ENCODE measurements at regions not wholly inside any gene's neighbourhood (a gene's known extent, or its start where the extent isn't known, plus 50 kb on each side); places are given as distances from the start of the nearest gene placed in this dataset.

- no peak for DNase-seq
Observed at GRCh38 chr2:212945526-212945925, 205.9 kb downstream of the IKZF2 start.

GRCh38 chr2:212943351-212943750, 208.1 kb downstream of the IKZF2 start:
- DNase-seq: no peak

- DNase-seq: no peak
Observed at GRCh38 chr2:212941361-212941760, 210.1 kb downstream of the IKZF2 start.

- no peak for DNase-seq
Observed at GRCh38 chr2:212940816-212941215, 210.6 kb downstream of the IKZF2 start.

GRCh38 chr2:212939777-212940531, 211.5 kb downstream of the IKZF2 start:
- DNase-seq: no peak

- DNase-seq: peak in 1 of 5 experiments; percentile 88
Observed at GRCh38 chr2:212938144-212938793, 213.1 kb downstream of the IKZF2 start.

GRCh38 chr2:212936572-212936971, 214.8 kb downstream of the IKZF2 start:
- no peak for DNase-seq

- no peak for DNase-seq
Observed at GRCh38 chr2:212935752-212936151, 215.7 kb downstream of the IKZF2 start.

GRCh38 chr2:212931271-212931670, 220.1 kb downstream of the IKZF2 start:
- no peak for DNase-seq

GRCh38 chr2:212930556-212931260, 220.7 kb downstream of the IKZF2 start:
- DNase-seq: peak in 1 of 5 experiments; percentile 82

GRCh38 chr2:212929971-212930370, 221.4 kb downstream of the IKZF2 start:
- DNase-seq: no peak

GRCh38 chr2:212929116-212929515, 222.3 kb downstream of the IKZF2 start:
- peak in 1 of 5 experiments; percentile 86 for DNase-seq

GRCh38 chr2:212928681-212929080, 222.7 kb downstream of the IKZF2 start:
- no peak for DNase-seq

- no peak for DNase-seq
Observed at GRCh38 chr2:212926940-212927339, 224.5 kb downstream of the IKZF2 start.

- DNase-seq: no peak
Observed at GRCh38 chr2:212923393-212923792, 228.0 kb downstream of the IKZF2 start.

GRCh38 chr2:212922701-212923100, 228.7 kb downstream of the IKZF2 start:
- no peak for DNase-seq

GRCh38 chr2:212921711-212922110, 229.7 kb downstream of the IKZF2 start:
- no peak for DNase-seq

GRCh38 chr2:212921061-212921460, 230.4 kb downstream of the IKZF2 start:
- DNase-seq: no peak

- no peak for DNase-seq
Observed at GRCh38 chr2:212919238-212919637, 232.2 kb downstream of the IKZF2 start.

GRCh38 chr2:212918336-212918735, 233.1 kb downstream of the IKZF2 start:
- no peak for DNase-seq

GRCh38 chr2:212915121-212915782, 236.2 kb downstream of the IKZF2 start:
- DNase-seq: peak in 1 of 5 experiments; percentile 72

GRCh38 chr2:212914392-212914791, 237.0 kb downstream of the IKZF2 start:
- DNase-seq: no peak

GRCh38 chr2:212913640-212914306, 237.6 kb downstream of the IKZF2 start:
- DNase-seq: no peak

Data from T-helper 2 cell (primary cell).